Stimulated activated naive CD4-positive, alpha-beta T cell treated with Interleukin-2 at 50 U/mL for 16 hours (primary cell): ENCODE measurements at regions not wholly inside any gene's neighbourhood (a gene's known extent, or its start where the extent isn't known, plus 50 kb on each side); places are given as distances from the start of the nearest gene placed in this dataset.

ENCODE experiments used
- DNase-seq: peaks from one replicate; lab custom pipeline; 2025; lab: John Stamatoyannopoulos, UW

- no peak for DNase-seq
These were observed 344.8 kb downstream of the THBS2 start for GRCh38 chr6:168908887-168909286.

- DNase-seq, result no peak
These were observed 345.5 kb downstream of the THBS2 start for GRCh38 chr6:168908166-168908565.

GRCh38 chr6:168906391-168906790, 347.3 kb downstream of the THBS2 start:
- no peak for DNase-seq

- no peak for DNase-seq
These were observed 348.1 kb downstream of the THBS2 start for GRCh38 chr6:168905451-168906090.

- no peak for DNase-seq
These were observed 349.9 kb downstream of the THBS2 start for GRCh38 chr6:168903613-168904345.

GRCh38 chr6:168902075-168902474, 351.6 kb downstream of the THBS2 start:
- no peak for DNase-seq

- DNase-seq, result no peak
These were observed 352.6 kb downstream of the THBS2 start for GRCh38 chr6:168901076-168901475.

- no peak for DNase-seq
These were observed 357.3 kb downstream of the THBS2 start for GRCh38 chr6:168896321-168896720.

GRCh38 chr6:168895102-168895812, 358.4 kb downstream of the THBS2 start:
- DNase-seq, result peak; percentile 64

GRCh38 chr6:168892031-168892430, 361.6 kb downstream of the THBS2 start:
- DNase-seq, result no peak

GRCh38 chr6:168890981-168891365, 362.7 kb downstream of the THBS2 start:
- no peak for DNase-seq

GRCh38 chr6:168890306-168890980, 363.2 kb downstream of the THBS2 start:
- DNase-seq, result no peak

GRCh38 chr6:168888786-168889345, 364.8 kb downstream of the THBS2 start:
- DNase-seq, result no peak

GRCh38 chr6:168888102-168888501, 365.5 kb downstream of the THBS2 start:
- no peak for DNase-seq

GRCh38 chr6:168887621-168888020, 366.0 kb downstream of the THBS2 start:
- DNase-seq, result no peak

GRCh38 chr6:168886964-168887363, 366.7 kb downstream of the THBS2 start:
- DNase-seq, result no peak

GRCh38 chr6:168885751-168886742, 367.6 kb downstream of the THBS2 start:
- no peak for DNase-seq

GRCh38 chr6:168885196-168885595, 368.4 kb downstream of the THBS2 start:
- DNase-seq, result no peak

GRCh38 chr6:168884646-168885086, 369.0 kb downstream of the THBS2 start:
- peak; percentile 68 for DNase-seq

GRCh38 chr6:168884050-168884645, 369.5 kb downstream of the THBS2 start:
- DNase-seq, result no peak
